ENCODE measurements at regions not wholly inside any gene's neighbourhood (a gene's known extent, or its start where the extent isn't known, plus 50 kb on each side); places are given as distances from the start of the nearest gene placed in this dataset.

- no peak overlapping the region for H3K4me3 ChIP-seq (ENCODE audit: low read depth, low read length)
- TF ChIP-seq CTCF (conservative IDR thresholded peaks at IDR 0.05; ENCODE audit: low read depth, low read length), result no peak
- DNase-seq (ENCODE audit: low read depth), result no peak
These were observed 647.1 kb upstream of the CRIM1 start for GRCh38 chr2:35708411-35708923.

GRCh38 chr2:35688309-35688708, 667.3 kb upstream of the CRIM1 start:
- no peak for DNase-seq (ENCODE audit: low read depth)
- H3K4me3 ChIP-seq (ENCODE audit: low read depth, low read length), result no peak overlapping the region
- TF ChIP-seq CTCF (conservative IDR thresholded peaks at IDR 0.05; ENCODE audit: low read depth, low read length), result no peak

- no peak for DNase-seq (ENCODE audit: low read depth)
- no peak overlapping the region for H3K4me3 ChIP-seq (ENCODE audit: low read depth, low read length)
- no peak for TF ChIP-seq CTCF (conservative IDR thresholded peaks at IDR 0.05; ENCODE audit: low read depth, low read length)
These were observed 703.8 kb upstream of the CRIM1 start for GRCh38 chr2:35651688-35652323.

- TF ChIP-seq CTCF (conservative IDR thresholded peaks at IDR 0.05; ENCODE audit: low read depth, low read length), result no peak
- no peak for DNase-seq (ENCODE audit: low read depth)
These were observed 740.9 kb upstream of the CRIM1 start for GRCh38 chr2:35614640-35615039.

GRCh38 chr2:35606394-35606793, 749.2 kb upstream of the CRIM1 start:
- no peak for TF ChIP-seq CTCF (conservative IDR thresholded peaks at IDR 0.05; ENCODE audit: low read depth, low read length)
- no peak for DNase-seq (ENCODE audit: low read depth)
- H3K4me3 ChIP-seq (ENCODE audit: low read depth, low read length), result no peak overlapping the region

More at GRCh38 chr2:35614640-35615039, 740.9 kb upstream of the CRIM1 start:
- H3K4me3 ChIP-seq (ENCODE audit: low read depth, low read length), result no peak overlapping the region

GRCh38 chr2:35598310-35598709, 757.3 kb upstream of the CRIM1 start:
- no peak overlapping the region for H3K4me3 ChIP-seq (ENCODE audit: low read depth, low read length)
- no peak for TF ChIP-seq CTCF (conservative IDR thresholded peaks at IDR 0.05; ENCODE audit: low read depth, low read length)
- no peak for DNase-seq (ENCODE audit: low read depth)

- DNase-seq (ENCODE audit: low read depth), result no peak
- no peak for TF ChIP-seq CTCF (conservative IDR thresholded peaks at IDR 0.05; ENCODE audit: low read depth, low read length)
- H3K4me3 ChIP-seq (ENCODE audit: low read depth, low read length), result no peak overlapping the region
These were observed 763.7 kb upstream of the CRIM1 start for GRCh38 chr2:35591886-35592285.
